Sigmoid colon (tissue), 3 donors: ENCODE measurements at regions not wholly inside any gene's neighbourhood (a gene's known extent, or its start where the extent isn't known, plus 50 kb on each side); places are given as distances from the start of the nearest gene placed in this dataset.

Experiments
- CTCF ChIP-seq, 4 experiments: fragments of 450-650 bp in 3 of 4; fragments of 200-600 bp in 1 of 4; IDR thresholded peaks; one replicate each; pipeline ENCODE4 v1.5.1; 2016 to 2019; ENCODE audit warnings: antibody characterized with exemption in 4 of 4, mild to moderate bottlenecking in 3 of 4, moderate library complexity in 2 of 4
- POLR2A ChIP-seq, 2 donors: fragments of 450-650 bp; IDR thresholded peaks; one replicate each; pipeline ENCODE4 v1.6.1; 2016; ENCODE audit warnings: antibody characterized with exemption in 2 of 2, mild to moderate bottlenecking in 2 of 2, moderate library complexity in 2 of 2

- TF ChIP-seq CTCF (IDR thresholded peaks at IDR 0.05) (no peak), POLR2A (IDR thresholded peaks at IDR 0.05) (no peak)
Measured at GRCh38 chr17:34823023-34823422, 138.2 kb downstream of the CCT6B start.
